GM21360 (cell line): ENCODE measurements at regions not wholly inside any gene's neighbourhood (a gene's known extent, or its start where the extent isn't known, plus 50 kb on each side); places are given as distances from the start of the nearest gene placed in this dataset.
A peak's percentile ranks its signal among the peaks of the same experiment; 100 is the strongest.

Experiments
- ATAC-seq: cut with Tn5 transposase; IDR thresholded peaks from one replicate; pipeline ENCODE4 v1.9.1; 2021; ENCODE audit warnings: mild to moderate bottlenecking, moderate library complexity; ENCODE audit not compliant: unreplicated experiment

DNA sequence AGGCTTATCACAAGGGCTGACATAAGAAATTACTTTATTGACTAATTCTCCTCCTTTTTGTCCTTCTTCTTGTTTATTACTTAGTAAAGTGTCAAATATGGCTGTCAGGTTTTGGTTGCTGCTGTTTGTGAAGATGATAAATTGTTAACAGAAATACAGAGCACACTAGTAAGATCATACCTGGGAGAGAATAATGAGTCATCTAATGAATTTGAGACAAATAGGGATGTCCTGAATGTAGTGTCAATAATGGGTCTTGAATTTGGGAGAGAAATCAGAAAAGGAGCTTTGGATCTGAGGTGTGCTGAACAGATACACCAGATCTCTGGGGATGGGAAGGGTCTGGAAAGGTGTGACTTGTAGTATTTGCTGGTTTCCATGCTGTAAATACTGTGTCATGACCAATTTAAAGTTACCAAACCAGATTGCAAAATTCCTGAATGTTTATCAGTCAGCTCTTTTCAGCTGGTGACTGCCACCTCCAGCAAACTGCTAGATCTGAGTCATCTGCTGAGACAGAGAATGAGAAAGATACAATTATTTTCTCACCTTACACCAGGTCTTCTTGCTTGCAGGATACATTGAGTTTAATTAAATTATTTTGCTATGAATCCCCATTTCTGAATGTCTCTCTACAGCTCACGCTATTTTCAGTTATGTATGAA, 76.7 kb upstream of the SATB1 start:
- no peak for ATAC-seq

DNA sequence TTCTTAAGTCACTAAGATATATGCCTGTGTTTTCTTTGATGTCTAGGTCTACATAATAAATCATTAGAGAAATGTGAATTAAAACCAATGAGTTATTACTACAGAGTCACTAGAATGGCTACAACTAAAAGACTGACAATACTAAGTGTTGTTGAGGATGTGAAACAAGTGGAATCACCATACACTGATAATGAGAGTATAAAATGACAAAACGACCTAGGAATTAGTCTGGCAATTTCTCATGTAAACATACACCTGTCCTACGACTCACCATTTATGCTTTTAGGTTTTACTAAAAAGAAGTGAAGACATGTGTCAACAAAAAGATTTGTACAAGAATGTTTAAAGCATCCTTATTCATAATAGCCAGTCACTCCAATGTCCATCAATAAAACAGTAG, 75.2 kb upstream of the SATB1 start:
- no peak for ATAC-seq

DNA sequence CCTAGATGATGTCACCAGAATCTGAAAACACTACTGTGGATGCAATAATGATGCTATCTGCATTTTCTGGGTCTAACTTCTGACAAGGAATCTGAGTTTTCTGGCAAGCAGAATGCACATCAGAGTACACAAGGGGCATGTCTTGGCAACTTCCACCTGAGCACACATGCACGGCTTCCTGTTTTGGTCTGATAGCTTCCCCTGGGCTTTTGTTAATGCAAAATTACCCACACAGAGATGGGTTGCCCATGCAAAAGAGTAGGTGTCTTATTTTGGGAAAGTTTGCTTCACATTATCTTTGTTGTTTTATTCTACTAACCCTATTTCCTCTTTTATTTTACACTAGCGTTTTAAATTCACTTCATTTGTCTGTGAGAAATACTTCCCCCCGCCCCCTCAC, 74.2 kb upstream of the SATB1 start:
- peak; percentile 77 for ATAC-seq

DNA sequence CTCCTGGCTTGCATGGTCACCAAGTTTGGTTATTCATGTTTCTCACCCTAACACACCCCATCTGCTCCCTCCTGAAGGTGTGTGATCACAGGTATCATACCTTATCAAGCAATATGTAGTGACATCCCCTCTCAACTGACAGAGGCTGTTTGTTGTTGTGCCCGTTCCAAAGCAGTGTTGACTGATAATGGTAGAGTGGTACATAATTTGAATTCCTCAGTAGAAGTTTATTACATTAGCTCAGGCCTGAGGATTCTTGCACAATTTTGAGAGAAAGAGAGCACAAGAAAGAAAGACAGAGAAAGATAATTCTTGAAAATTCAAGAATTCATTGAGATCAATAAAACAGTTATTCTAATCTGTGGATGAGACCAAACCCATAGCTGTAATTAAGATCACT, 69.1 kb upstream of the SATB1 start:
- no peak for ATAC-seq

DNA sequence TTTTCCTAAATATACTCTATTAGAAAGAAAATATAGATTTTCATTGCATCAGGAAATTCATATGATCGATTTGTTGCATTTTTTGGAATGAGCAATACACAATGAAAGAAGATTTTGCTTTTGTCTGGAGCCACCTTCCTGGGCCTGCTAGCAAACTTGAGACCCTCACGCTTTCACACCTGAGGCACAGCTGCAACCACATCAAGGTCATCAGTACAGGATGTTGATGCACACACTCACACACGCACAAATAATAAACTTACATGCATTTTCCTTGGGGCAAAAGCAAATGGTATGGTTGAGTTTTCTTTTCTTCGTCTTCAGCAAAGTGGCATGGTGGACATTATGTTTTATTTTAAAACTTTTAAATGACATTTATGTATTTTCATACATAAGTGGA, 64.8 kb upstream of the SATB1 start:
- ATAC-seq: no peak

DNA sequence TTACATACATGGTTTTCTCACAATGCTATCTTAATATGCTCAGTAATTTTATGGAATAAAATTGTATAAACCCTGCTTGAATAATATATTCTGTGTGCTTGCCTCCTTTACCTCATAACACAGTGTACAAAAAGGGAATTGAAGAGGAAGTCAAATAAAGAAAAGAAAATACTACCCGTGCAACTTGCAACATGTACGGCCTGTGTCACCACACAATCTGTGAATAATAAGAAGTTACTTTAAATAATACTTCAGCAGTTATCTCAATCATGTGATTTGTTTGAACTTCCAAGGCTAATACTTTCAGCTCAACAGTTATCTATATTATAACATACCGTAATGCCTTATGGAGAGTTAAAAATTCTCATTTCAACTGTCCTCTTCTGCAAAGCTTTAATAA, 58.1 kb upstream of the SATB1 start:
- ATAC-seq: no peak

DNA sequence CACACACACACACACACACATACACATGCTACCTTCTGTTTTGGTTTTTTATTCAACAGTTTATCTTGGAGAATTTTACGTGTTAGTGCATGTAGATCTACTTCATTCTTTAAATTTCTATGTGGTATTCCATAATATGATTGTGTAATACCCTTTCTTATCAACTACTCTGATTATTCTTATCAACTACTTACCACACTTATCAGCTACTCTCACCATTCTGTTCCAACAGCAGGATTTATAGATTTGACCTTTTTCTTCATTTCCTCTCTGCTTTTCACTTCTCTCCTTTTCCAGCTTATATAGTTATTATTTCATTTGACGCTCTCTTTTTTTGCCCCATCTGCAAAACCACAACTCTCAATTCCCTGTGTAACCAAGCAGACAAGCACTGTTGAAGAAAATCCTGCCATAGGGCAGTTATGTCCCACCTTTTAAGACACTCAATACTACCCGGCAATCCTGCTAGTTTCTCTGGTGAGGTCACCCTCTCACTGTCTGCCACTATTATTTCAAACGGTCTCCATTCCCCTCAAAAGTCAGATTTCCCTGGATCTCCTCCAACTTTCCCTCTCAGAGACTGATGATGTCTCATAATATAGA, 56.9 kb upstream of the SATB1 start:
- ATAC-seq: no peak

DNA sequence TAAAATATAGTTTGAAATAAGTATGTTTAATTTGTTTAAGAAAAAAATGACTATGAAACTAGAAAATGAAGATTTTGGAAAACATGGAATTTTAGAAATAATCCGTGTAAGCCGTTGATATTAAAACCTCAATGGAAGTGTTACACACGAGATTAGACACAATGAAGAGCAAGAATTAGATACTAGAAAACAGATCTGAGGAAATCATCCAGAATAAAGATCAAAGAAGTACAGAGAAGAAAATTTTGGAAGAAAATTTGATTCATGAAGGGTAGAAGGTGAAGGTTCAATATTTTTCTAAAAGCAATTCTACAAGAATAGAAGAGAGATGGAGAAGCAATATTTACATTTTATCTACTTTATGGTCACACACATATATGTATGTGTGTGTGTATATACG, 52.5 kb upstream of the SATB1 start:
- ATAC-seq: no peak
